H1 (cell line): ENCODE measurements at regions not wholly inside any gene's neighbourhood (a gene's known extent, or its start where the extent isn't known, plus 50 kb on each side); places are given as distances from the start of the nearest gene placed in this dataset.

ENCODE experiments used
- ATF3 ChIP-seq: IDR thresholded peaks from 2 replicates; pipeline ENCODE4 v1.6.1; 2011; ENCODE audit warnings: low read depth, mild to moderate bottlenecking, low read length; ENCODE audit not compliant: insufficient read depth
- BACH1 ChIP-seq: IDR thresholded peaks from 2 replicates; pipeline ENCODE4 v1.6.1; 2012; ENCODE audit warnings: low read length, improper control_type of control experiment
- CBX5 ChIP-seq: fragments of 300-800, 300-1000 bp; sonication (generic); IDR thresholded peaks from 2 replicates; pipeline ENCODE4 v1.7.1; 2016; ENCODE audit warnings: antibody characterized with exemption, low read length, low read depth
- CBX8 ChIP-seq: fragments of 300-800, 300-1000 bp; sonication (generic); IDR thresholded peaks from 2 replicates; pipeline ENCODE4 v1.7.1; 2016; ENCODE audit warnings: low read depth, low read length, borderline replicate concordance
- CHD2 ChIP-seq: IDR thresholded peaks from 2 replicates; pipeline ENCODE4 v1.6.1; 2012; ENCODE audit warnings: low read length, improper control_type of control experiment
- CREB1 ChIP-seq: IDR thresholded peaks from 2 replicates; pipeline ENCODE4 v1.6.1; 2012; ENCODE audit warnings: inconsistent platforms
- E2F6 ChIP-seq: IDR thresholded peaks from 2 replicates; pipeline ENCODE4 v1.6.1; 2012; ENCODE audit warnings: inconsistent platforms
- EGR1 ChIP-seq: IDR thresholded peaks from 2 replicates; pipeline ENCODE4 v1.6.1; 2011; ENCODE audit warnings: low read depth, low read length, borderline replicate concordance
- GABPA ChIP-seq: IDR thresholded peaks from 2 replicates; pipeline ENCODE4 v1.6.1; 2011; ENCODE audit warnings: mild to moderate bottlenecking, low read length, moderate library complexity, borderline replicate concordance; ENCODE audit not compliant: insufficient read depth
- HDAC2 ChIP-seq, 2 experiments: fragments of 300-600 bp in 1 of 2; sonication (generic) in 1 of 2; IDR thresholded peaks; 2 replicates each; pipeline ENCODE4 v1.6.1; 2011 to 2012; ENCODE audit warnings: low read depth in 2 of 2, low read length in 2 of 2, mild to moderate bottlenecking in 2 of 2, moderate library complexity in 2 of 2, borderline replicate concordance in 1 of 2, inconsistent platforms in 1 of 2
- JUN ChIP-seq: IDR thresholded peaks from 2 replicates; pipeline ENCODE4 v1.6.1; 2011; ENCODE audit warnings: low read depth, mild to moderate bottlenecking, improper control_type of control experiment, low read length
- RAD21 ChIP-seq, 2 experiments: IDR thresholded peaks in 1 of 2; conservative IDR thresholded peaks in 1 of 2; 2 replicates each; pipeline ENCODE4 v1.6.1; 2011; ENCODE audit warnings: low read depth in 2 of 2, low read length in 2 of 2, improper control_type of control experiment in 1 of 2, inconsistent platforms in 1 of 2, mild to moderate bottlenecking in 1 of 2, moderate library complexity in 1 of 2
- SRF ChIP-seq: IDR thresholded peaks from 2 replicates; pipeline ENCODE4 v1.6.1; 2011; ENCODE audit warnings: mild to moderate bottlenecking, low read depth, low read length, moderate library complexity
- TAF1 ChIP-seq: IDR thresholded peaks from 2 replicates; pipeline ENCODE4 v1.6.1; 2011; ENCODE audit warnings: mild to moderate bottlenecking, low read depth, low read length
- TCF12 ChIP-seq: IDR thresholded peaks from 2 replicates; pipeline ENCODE4 v1.6.1; 2011; ENCODE audit warnings: low read depth, mild to moderate bottlenecking, low read length
- TEAD4 ChIP-seq: IDR thresholded peaks from 2 replicates; pipeline ENCODE4 v1.6.1; 2012; ENCODE audit warnings: low read depth, low read length, inconsistent platforms, mixed read lengths

- TF ChIP-seq RAD21 (IDR thresholded peaks at IDR 0.05 in 1 of 2, conservative IDR thresholded peaks at IDR 0.05 in 1 of 2; ENCODE audit: low read depth in 2 of 2, low read length in 2 of 2) (no peak), BACH1 (no peak), TCF12 (peak; percentile 60; the same call in 1 of the 2 replicates), GABPA (no peak), ATF3 (no peak), CBX8 (no peak), EGR1 (no peak), HDAC2 (IDR thresholded peaks at IDR 0.05; ENCODE audit: borderline replicate concordance in 1 of 2, low read depth in 2 of 2, low read length in 2 of 2) (no peak), CHD2 (no peak), TAF1 (no peak), JUN (no peak), E2F6 (no peak), TEAD4 (peak; percentile 68; the same call in 1 of the 2 replicates), CREB1 (no peak), SRF (no peak), CBX5 (no peak)
Observed at GRCh38 chr5:74948031-74948546, 81.9 kb upstream of the FAM169A start (continued).
